BLaER1 treated with 17β-estradiol and CSF1 and Interleukin-3, amounts not matched to agents 10 nM and 100 nM (cell line): ENCODE measurements at regions not wholly inside any gene's neighbourhood (a gene's known extent, or its start where the extent isn't known, plus 50 kb on each side); places are given as distances from the start of the nearest gene placed in this dataset.
"Not testable (repeated sequence)": the region's sequence is repeated elsewhere in the genome, so short reads cannot be mapped to it uniquely, and the experiment has no call there.

Source experiments
- H3K27ac ChIP-seq, 11 experiments: shearing (Covaris generic); formaldehyde crosslinking; 2 replicates each; pipeline ENCODE4 v1.8.1; 2022
- H3K27me3 ChIP-seq, 11 experiments: shearing (Covaris generic); formaldehyde crosslinking; 2 replicates each; pipeline ENCODE4 v1.8.1; 2022
- H3K36me3 ChIP-seq, 11 experiments: shearing (Covaris generic); formaldehyde crosslinking; 2 replicates each; pipeline ENCODE4 v1.8.1; 2022
- H3K4me1 ChIP-seq, 10 experiments: shearing (Covaris generic); formaldehyde crosslinking; 2 replicates each; pipeline ENCODE4 v1.8.1; 2022
- H3K4me2 ChIP-seq, 11 experiments: shearing (Covaris generic); formaldehyde crosslinking; 2 replicates each; pipeline ENCODE4 v1.8.1; 2022
- H3K4me3 ChIP-seq, 10 experiments: shearing (Covaris generic); formaldehyde crosslinking; 2 replicates each; pipeline ENCODE4 v1.8.1; 2022
- H3K9ac ChIP-seq, 11 experiments: shearing (Covaris generic); formaldehyde crosslinking; 2 replicates each; pipeline ENCODE4 v1.8.1; 2022
- H3K9me3 ChIP-seq, 11 experiments: shearing (Covaris generic); formaldehyde crosslinking; replicated peaks in 1 of 11; 2 replicates each; pipeline ENCODE4 v1.8.1; 2022
- H4K20me1 ChIP-seq, 11 experiments: shearing (Covaris generic); formaldehyde crosslinking; 2 replicates each; pipeline ENCODE4 v1.8.1; 2022
- Cebpa-rat ChIP-seq, 11 experiments: shearing (Covaris generic); IDR thresholded peaks; 2 replicates each; pipeline ENCODE4 v1.8.1; 2022

- H3K4me3 ChIP-seq: no peak overlapping the region
- peaks cover 10 to 25% (median 17%) of the 10 kb centered on the region in 10 experiments; a peak in 19 of 20 replicates for H3K4me1 ChIP-seq
- H3K36me3 ChIP-seq: no peaks in the 10 kb centered on the region
- no peak for TF ChIP-seq Cebpa-rat (IDR thresholded peaks at IDR 0.05)
- H3K27me3 ChIP-seq: no peaks in the 10 kb centered on the region
- peak overlapping the region in 1 of 11 experiments; percentile 27; a peak in 1 of 22 replicates for H3K27ac ChIP-seq
- H3K9me3 ChIP-seq: peaks cover 0 to 14% (median 0%) of the 10 kb centered on the region in 11 experiments; a peak in 5 of 22 replicates
- H3K9ac ChIP-seq: no peak overlapping the region
- no peaks in the 10 kb centered on the region for H4K20me1 ChIP-seq
- H3K4me2 ChIP-seq: peak overlapping the region in 8 of 11 experiments; percentile 30 to 69 (median 56); a peak in 12 of 22 replicates
Observed at GRCh38 chr3:18716821-18717220, 291.7 kb upstream of the SATB1 start.

- no peak for TF ChIP-seq Cebpa-rat (IDR thresholded peaks at IDR 0.05)
- H3K4me2 ChIP-seq: peak overlapping the region in 4 of 11 experiments; percentile 3 to 43 (median 20); a peak in 5 of 22 replicates
- H4K20me1 ChIP-seq: no peaks in the 10 kb centered on the region
- peaks cover 10 to 25% (median 17%) of the 10 kb centered on the region in 10 experiments; a peak in 19 of 20 replicates for H3K4me1 ChIP-seq
- H3K27me3 ChIP-seq: no peaks in the 10 kb centered on the region
- H3K27ac ChIP-seq: no peak overlapping the region
- H3K9me3 ChIP-seq: peaks cover 0 to 14% (median 0%) of the 10 kb centered on the region in 11 experiments; a peak in 5 of 22 replicates
- no peak overlapping the region for H3K9ac ChIP-seq
- no peaks in the 10 kb centered on the region for H3K36me3 ChIP-seq
- no peak overlapping the region for H3K4me3 ChIP-seq
Observed at GRCh38 chr3:18716101-18716500, 291.0 kb upstream of the SATB1 start.

GRCh38 chr3:18715208-18715607 lies 290.1 kb upstream of the SATB1 start:
- no peak for TF ChIP-seq Cebpa-rat (IDR thresholded peaks at IDR 0.05)
- peaks cover 0 to 14% (median 0%) of the 10 kb centered on the region in 11 experiments; a peak in 5 of 22 replicates for H3K9me3 ChIP-seq

GRCh38 chr3:18713577-18713951 lies 288.4 kb upstream of the SATB1 start:
- Histone ChIP-seq H3K4me2 (no peak overlapping the region), H3K27ac (no peak overlapping the region), H3K27me3 (no peaks in the 10 kb centered on the region), H3K9ac (no peak overlapping the region), H4K20me1 (no peaks in the 10 kb centered on the region), H3K4me1 (peaks cover 10 to 25% (median 17%) of the 10 kb centered on the region in 10 experiments; a peak in 19 of 20 replicates), H3K36me3 (no peaks in the 10 kb centered on the region), H3K4me3 (no peak overlapping the region), H3K9me3 (peaks cover 0 to 7% (median 0%) of the 10 kb centered on the region in 11 experiments; a peak in 1 of 22 replicates)
- TF ChIP-seq Cebpa-rat (IDR thresholded peaks at IDR 0.05): no peak

More at GRCh38 chr3:18715208-18715607, 290.1 kb upstream of the SATB1 start:
- Histone ChIP-seq H4K20me1 (no peaks in the 10 kb centered on the region), H3K4me1 (peaks cover 10 to 25% (median 17%) of the 10 kb centered on the region in 10 experiments; a peak in 19 of 20 replicates), H3K4me3 (no peak overlapping the region), H3K36me3 (no peaks in the 10 kb centered on the region), H3K27ac (no peak overlapping the region), H3K27me3 (no peaks in the 10 kb centered on the region), H3K4me2 (no peak overlapping the region), H3K9ac (no peak overlapping the region)

- Histone ChIP-seq H4K20me1 (no peaks in the 10 kb centered on the region), H3K27ac (no peak overlapping the region), H3K9me3 (peaks cover 0 to 7% (median 0%) of the 10 kb centered on the region in 11 experiments; a peak in 1 of 22 replicates), H3K4me2 (no peak overlapping the region), H3K9ac (no peak overlapping the region), H3K4me1 (peaks cover 8 to 22% (median 13%) of the 10 kb centered on the region in 10 experiments; a peak in 19 of 20 replicates), H3K27me3 (no peaks in the 10 kb centered on the region), H3K4me3 (no peak overlapping the region), H3K36me3 (no peaks in the 10 kb centered on the region)
- TF ChIP-seq Cebpa-rat (IDR thresholded peaks at IDR 0.05): no peak
Observed at GRCh38 chr3:18712713-18713576, 287.8 kb upstream of the SATB1 start.

- no peaks in the 10 kb centered on the region for H4K20me1 ChIP-seq
- no peak for TF ChIP-seq Cebpa-rat (IDR thresholded peaks at IDR 0.05)
Observed at GRCh38 chr3:18704326-18704725, 279.2 kb upstream of the SATB1 start.

GRCh38 chr3:18703798-18704197 lies 278.7 kb upstream of the SATB1 start:
- no peaks in the 10 kb centered on the region for H3K27me3 ChIP-seq
- TF ChIP-seq Cebpa-rat (IDR thresholded peaks at IDR 0.05): no peak
- H3K36me3 ChIP-seq: no peaks in the 10 kb centered on the region
- no peaks in the 10 kb centered on the region for H4K20me1 ChIP-seq
- no peak overlapping the region for H3K4me3 ChIP-seq
- H3K4me1 ChIP-seq: no peaks in the 10 kb centered on the region
- H3K27ac ChIP-seq: no peak overlapping the region
- H3K9ac ChIP-seq: no peak overlapping the region
- H3K4me2 ChIP-seq: no peak overlapping the region
- H3K9me3 ChIP-seq: peaks cover 16 to 37% (median 27%) of the 10 kb centered on the region in 11 experiments

More at GRCh38 chr3:18704326-18704725, 279.2 kb upstream of the SATB1 start:
- Histone ChIP-seq H3K4me2 (no peak overlapping the region), H3K36me3 (no peaks in the 10 kb centered on the region), H3K27ac (no peak overlapping the region), H3K4me1 (no peaks in the 10 kb centered on the region), H3K27me3 (no peaks in the 10 kb centered on the region), H3K9me3 (peaks cover 16 to 37% (median 27%) of the 10 kb centered on the region in 11 experiments), H3K4me3 (no peak overlapping the region), H3K9ac (no peak overlapping the region)

- not testable (repeated sequence) for H4K20me1 ChIP-seq, H3K9me3 ChIP-seq, H3K36me3 ChIP-seq, H3K4me1 ChIP-seq, H3K4me3 ChIP-seq, H3K4me2 ChIP-seq, H3K27me3 ChIP-seq, H3K9ac ChIP-seq, H3K27ac ChIP-seq
Observed at GRCh38 chr3:18693588-18694329, 268.6 kb upstream of the SATB1 start.

GRCh38 chr3:18687286-18687685 lies 262.1 kb upstream of the SATB1 start:
- Histone ChIP-seq H3K9ac (no peak overlapping the region), H3K27me3 (no peaks in the 10 kb centered on the region), H3K4me2 (no peak overlapping the region), H3K4me3 (no peak overlapping the region), H3K27ac (no peak overlapping the region), H3K4me1 (no peaks in the 10 kb centered on the region), H3K9me3 (peaks cover 8 to 12% (median 9%) of the 10 kb centered on the region in 11 experiments; a peak in 19 of 22 replicates), H4K20me1 (no peaks in the 10 kb centered on the region), H3K36me3 (0 out of 22 replicates have a peak, but pooled peaks cover 0 to 3% (median 0%) of the 10 kb centered on the region in 11 experiments)
- TF ChIP-seq Cebpa-rat (IDR thresholded peaks at IDR 0.05): no peak
